ENCODE measurements at regions not wholly inside any gene's neighbourhood (a gene's known extent, or its start where the extent isn't known, plus 50 kb on each side); places are given as distances from the start of the nearest gene placed in this dataset.

GRCh38 chr12:74456431-74456830 lies 81.2 kb upstream of the ATXN7L3B start:
- no peaks in the 10 kb centered on the region for H4K20me1 ChIP-seq
- no peak overlapping the region for H3K4me3 ChIP-seq
- H3K9ac ChIP-seq = no peak overlapping the region
- H3K4me2 ChIP-seq = no peak overlapping the region
- no peak overlapping the region for H3K27ac ChIP-seq
- H3K9me3 ChIP-seq = no peaks in the 10 kb centered on the region
- H3K36me3 ChIP-seq = no peaks in the 10 kb centered on the region
- TF ChIP-seq Cebpa-rat (IDR thresholded peaks at IDR 0.05) = no peak
- H3K27me3 ChIP-seq = no peaks in the 10 kb centered on the region
- no peaks in the 10 kb centered on the region for H3K4me1 ChIP-seq

- H3K36me3 ChIP-seq = no peaks in the 10 kb centered on the region
- H3K27me3 ChIP-seq = no peaks in the 10 kb centered on the region
- no peak overlapping the region for H3K9ac ChIP-seq
- no peak overlapping the region for H3K4me2 ChIP-seq
- no peak overlapping the region for H3K4me3 ChIP-seq
- no peaks in the 10 kb centered on the region for H4K20me1 ChIP-seq
- H3K4me1 ChIP-seq = no peaks in the 10 kb centered on the region
- H3K27ac ChIP-seq = no peak overlapping the region
- TF ChIP-seq Cebpa-rat (IDR thresholded peaks at IDR 0.05) = no peak
- no peaks in the 10 kb centered on the region for H3K9me3 ChIP-seq
These were observed 69.2 kb upstream of the ATXN7L3B start for GRCh38 chr12:74468401-74468800.

GRCh38 chr12:74476234-74476633 lies 61.4 kb upstream of the ATXN7L3B start:
- H3K4me1 ChIP-seq = no peaks in the 10 kb centered on the region
- TF ChIP-seq Cebpa-rat (IDR thresholded peaks at IDR 0.05) = no peak
- H3K27me3 ChIP-seq = no peaks in the 10 kb centered on the region
- H3K27ac ChIP-seq = no peak overlapping the region
- H3K36me3 ChIP-seq = no peaks in the 10 kb centered on the region
- no peak overlapping the region for H3K4me2 ChIP-seq
- H4K20me1 ChIP-seq = no peaks in the 10 kb centered on the region
- no peaks in the 10 kb centered on the region for H3K9me3 ChIP-seq
- no peak overlapping the region for H3K9ac ChIP-seq
- no peak overlapping the region for H3K4me3 ChIP-seq

- H3K4me3 ChIP-seq = no peak overlapping the region
- H3K36me3 ChIP-seq = no peaks in the 10 kb centered on the region
- TF ChIP-seq Cebpa-rat (IDR thresholded peaks at IDR 0.05) = no peak
- no peaks in the 10 kb centered on the region for H3K4me1 ChIP-seq
- H4K20me1 ChIP-seq = no peaks in the 10 kb centered on the region
- no peaks in the 10 kb centered on the region for H3K27me3 ChIP-seq
- no peak overlapping the region for H3K9ac ChIP-seq
- no peak overlapping the region for H3K27ac ChIP-seq
- H3K9me3 ChIP-seq = no peaks in the 10 kb centered on the region
- no peak overlapping the region for H3K4me2 ChIP-seq
These were observed 56.6 kb upstream of the ATXN7L3B start for GRCh38 chr12:74481078-74481477.

- Histone ChIP-seq H3K4me1 (no peaks in the 10 kb centered on the region), H4K20me1 (no peaks in the 10 kb centered on the region), H3K9ac (no peak overlapping the region), H3K9me3 (no peaks in the 10 kb centered on the region), H3K4me3 (no peak overlapping the region), H3K27ac (no peak overlapping the region), H3K4me2 (no peak overlapping the region), H3K27me3 (no peaks in the 10 kb centered on the region), H3K36me3 (no peaks in the 10 kb centered on the region)
- TF ChIP-seq Cebpa-rat (IDR thresholded peaks at IDR 0.05) = no peak
These were observed 55.5 kb upstream of the ATXN7L3B start for GRCh38 chr12:74482115-74482514.

- TF ChIP-seq Cebpa-rat (IDR thresholded peaks at IDR 0.05) = no peak
- no peaks in the 10 kb centered on the region for H3K27me3 ChIP-seq
- H3K36me3 ChIP-seq = no peaks in the 10 kb centered on the region
- H3K27ac ChIP-seq = no peak overlapping the region
- no peak overlapping the region for H3K9ac ChIP-seq
- peaks cover 4% of the 10 kb centered on the region; the same call in 1 of the 2 replicates for H3K4me1 ChIP-seq
- no peak overlapping the region for H3K4me2 ChIP-seq
- H3K4me3 ChIP-seq = no peak overlapping the region
- no peaks in the 10 kb centered on the region for H3K9me3 ChIP-seq
- H4K20me1 ChIP-seq = no peaks in the 10 kb centered on the region
These were observed 54.6 kb upstream of the ATXN7L3B start for GRCh38 chr12:74483057-74483456.
